SH-SY5Y (cell line): ENCODE measurements at regions not wholly inside any gene's neighbourhood (a gene's known extent, or its start where the extent isn't known, plus 50 kb on each side); places are given as distances from the start of the nearest gene placed in this dataset.

Experiments
- GATA2 ChIP-seq: IDR thresholded peaks from 2 replicates; pipeline ENCODE4 v1.6.1; 2011; ENCODE audit warnings: mild to moderate bottlenecking, low read depth, low read length
- GATA3 ChIP-seq: IDR thresholded peaks from 2 replicates; pipeline ENCODE4 v1.6.1; 2011; ENCODE audit warnings: low read depth, mild to moderate bottlenecking, low read length, moderate library complexity

GRCh38 chr12:118548887-118549509 is 172.6 kb downstream of the SUDS3 start:
- TF ChIP-seq GATA3, result no peak
- no peak for TF ChIP-seq GATA2
